IMR-90 (cell line): ENCODE measurements at regions not wholly inside any gene's neighbourhood (a gene's known extent, or its start where the extent isn't known, plus 50 kb on each side); places are given as distances from the start of the nearest gene placed in this dataset.
A peak's percentile ranks its signal among the peaks of the same experiment; 100 is the strongest.

Experiments
- ATAC-seq: fragments of 200-7000 bp; cut with Tn5 transposase; 2 replicates; pipeline ENCODE4 v1.9.1; 2020; ENCODE audit warnings: low read depth, mild to moderate bottlenecking, moderate library complexity
- BruUV-seq: library from RNA; stranded (reverse); fragments of 400-500 nt; replicated peaks from 2 replicates; lab custom pipeline; 2021; lab: Mats Ljungman, UMichigan
- CTCF ChIA-PET: fragments of 300-600 bp; formaldehyde crosslinking; extraction: SDS; loops from one replicate; lab custom pipeline; 2021; ENCODE audit warnings: antibody characterized with exemption; lab: Yijun Ruan, JAX
- POLR2A ChIA-PET: fragments of 300-600 bp; sonication (Branson Sonifier 250); formaldehyde crosslinking; loops from one replicate; lab custom pipeline; 2022; ENCODE audit warnings: antibody characterized with exemption; ENCODE audit not compliant: unreplicated experiment; lab: Charles Lee
- DNase-seq: peaks from one replicate; pipeline ENCODE4 v3.0.0; 2013
- H2AFZ ChIP-seq: replicated peaks from 2 replicates; pipeline ENCODE3; 2013; ENCODE audit warnings: low read length, mild to moderate bottlenecking; ENCODE audit not compliant: poor library complexity
- H2AK5ac ChIP-seq: 2 replicates; pipeline ENCODE4 v1.6.1; 2013; ENCODE audit warnings: low read depth, low read length, inconsistent platforms
- H2AK9ac ChIP-seq: replicated peaks from 2 replicates; pipeline ENCODE3; 2013; ENCODE audit warnings: mild to moderate bottlenecking, low read depth, low read length, moderate library complexity; ENCODE audit not compliant: poor library complexity
- H2BK120ac ChIP-seq: 2 replicates; pipeline ENCODE4 v1.6.1; 2013; ENCODE audit warnings: low read depth, low read length, inconsistent platforms
- H2BK15ac ChIP-seq: 3 replicates; pipeline ENCODE4 v1.6.1; 2013; ENCODE audit warnings: low read depth, low read length, inconsistent platforms
- H2BK20ac ChIP-seq: 2 replicates; pipeline ENCODE4 v1.6.1; 2013; ENCODE audit warnings: low read depth, mild to moderate bottlenecking, inconsistent platforms, low read length, moderate library complexity
- H2BK5ac ChIP-seq: 2 replicates; pipeline ENCODE4 v1.6.1; 2013; ENCODE audit warnings: mild to moderate bottlenecking, low read depth, low read length, inconsistent platforms; ENCODE audit not compliant: poor library complexity, severe bottlenecking
- H3K14ac ChIP-seq: replicated peaks from 2 replicates; pipeline ENCODE4 v1.6.1; 2013; ENCODE audit warnings: low read depth, low read length, inconsistent platforms
- H3K18ac ChIP-seq: 2 replicates; pipeline ENCODE4 v1.6.1; 2013; ENCODE audit warnings: low read depth, low read length, control low read depth
- H3K23ac ChIP-seq: 2 replicates; pipeline ENCODE4 v1.6.1; 2013; ENCODE audit warnings: low read depth, low read length, inconsistent platforms
- H3K27ac ChIP-seq: 2 replicates; pipeline ENCODE4 v1.5.1; 2013; ENCODE audit warnings: mild to moderate bottlenecking, control low read depth, low read length; ENCODE audit not compliant: insufficient read depth
- H3K27me3 ChIP-seq: 2 replicates; pipeline ENCODE4 v1.6.1; 2013; ENCODE audit warnings: low read length; ENCODE audit not compliant: control insufficient read depth, insufficient read depth
- H3K36me3 ChIP-seq: 2 replicates; pipeline ENCODE4 v1.6.1; 2013; ENCODE audit warnings: low read length, mixed read lengths; ENCODE audit not compliant: control insufficient read depth, insufficient read depth
- H3K4ac ChIP-seq: 2 replicates; pipeline ENCODE4 v1.6.1; 2013; ENCODE audit warnings: low read depth, low read length, inconsistent platforms
- H3K4me1 ChIP-seq: 2 replicates; pipeline ENCODE4 v1.6.1; 2013; ENCODE audit warnings: low read length, mixed read lengths; ENCODE audit not compliant: control insufficient read depth, insufficient read depth
- H3K4me2 ChIP-seq: 2 replicates; pipeline ENCODE4 v1.6.1; 2013; ENCODE audit warnings: low read depth, mild to moderate bottlenecking, control low read depth, low read length, moderate library complexity
- H3K4me3 ChIP-seq: 2 replicates; pipeline ENCODE4 v1.5.1; 2013; ENCODE audit warnings: low read depth, mild to moderate bottlenecking, control low read depth, low read length, moderate library complexity; ENCODE audit not compliant: insufficient read depth
- H3K56ac ChIP-seq: 2 replicates; pipeline ENCODE4 v1.6.1; 2013; ENCODE audit warnings: low read length, inconsistent platforms; ENCODE audit not compliant: insufficient read depth; ENCODE audit errors: extremely low read depth
- H3K79me1 ChIP-seq, 2 experiments: 2 replicates each; pipeline ENCODE4 v1.6.1; 2013; ENCODE audit warnings: low read length in 2 of 2, inconsistent platforms in 1 of 2, low read depth in 1 of 2
- H3K9ac ChIP-seq: 2 replicates; pipeline ENCODE4 v1.6.1; 2013; ENCODE audit warnings: low read depth, low read length, control low read depth
- H3K9me1 ChIP-seq: 2 replicates; pipeline ENCODE4 v1.6.1; 2013; ENCODE audit warnings: low read length, inconsistent platforms; ENCODE audit not compliant: insufficient read depth
- H3K9me3 ChIP-seq: 2 replicates; pipeline ENCODE4 v1.6.1; 2013; ENCODE audit warnings: low read length; ENCODE audit not compliant: control insufficient read depth, insufficient read depth
- H4K20me1 ChIP-seq: 2 replicates; pipeline ENCODE4 v1.6.1; 2013; ENCODE audit warnings: low read length, inconsistent platforms; ENCODE audit not compliant: insufficient read depth
- H4K5ac ChIP-seq: 2 replicates; pipeline ENCODE4 v1.6.1; 2013; ENCODE audit warnings: mild to moderate bottlenecking, low read depth, low read length, control low read depth
- H4K8ac ChIP-seq, 2 experiments: 2 replicates each; pipeline ENCODE4 v1.6.1; 2013; ENCODE audit warnings: low read depth in 2 of 2, low read length in 2 of 2, control low read depth in 1 of 2, inconsistent platforms in 1 of 2
- H4K91ac ChIP-seq: 2 replicates; pipeline ENCODE4 v1.6.1; 2013; ENCODE audit warnings: low read depth, low read length, inconsistent platforms; ENCODE audit not compliant: insufficient read depth
- BHLHE40 ChIP-seq: fragments of 150-350 bp; IDR thresholded peaks from 2 replicates; pipeline ENCODE4 v1.6.1; 2016; ENCODE audit warnings: mild to moderate bottlenecking, low read depth, low read length
- CEBPB ChIP-seq: IDR thresholded peaks from 2 replicates; pipeline ENCODE4 v1.6.1; 2012; ENCODE audit warnings: low read depth, low read length, improper control_type of control experiment
- CHD1 ChIP-seq: IDR thresholded peaks from 2 replicates; pipeline ENCODE4 v1.6.1; 2012; ENCODE audit warnings: low read depth, low read length, improper control_type of control experiment
- FOS ChIP-seq: fragments of 150-350 bp; IDR thresholded peaks from 2 replicates; pipeline ENCODE4 v1.6.1; 2016; ENCODE audit warnings: low read depth, low read length
- MAZ ChIP-seq: IDR thresholded peaks from 2 replicates; pipeline ENCODE4 v1.6.1; 2012; ENCODE audit warnings: low read depth, mild to moderate bottlenecking, low read length, improper control_type of control experiment, moderate library complexity, borderline replicate concordance
- MXI1 ChIP-seq: IDR thresholded peaks from 2 replicates; pipeline ENCODE4 v1.6.1; 2012; ENCODE audit warnings: low read depth, mild to moderate bottlenecking, low read length, moderate library complexity, borderline replicate concordance
- NFE2L2 ChIP-seq: fragments of 150-350 bp; IDR thresholded peaks from 2 replicates; pipeline ENCODE4 v1.6.1; 2016; ENCODE audit warnings: low read depth, mild to moderate bottlenecking, low read length
- POLR2A ChIP-seq: IDR thresholded peaks from 2 replicates; pipeline ENCODE4 v1.6.1; 2012; ENCODE audit warnings: mild to moderate bottlenecking, low read depth, low read length
- RFX5 ChIP-seq: IDR thresholded peaks from 2 replicates; pipeline ENCODE4 v1.8.0; 2012; ENCODE audit warnings: low read depth, mild to moderate bottlenecking, low read length, moderate library complexity
- SMC3 ChIP-seq: fragments of 150-350 bp; IDR thresholded peaks from 2 replicates; pipeline ENCODE4 v1.6.1; 2016; ENCODE audit warnings: low read depth, mild to moderate bottlenecking, antibody characterized with exemption, low read length, moderate library complexity
- WGBS, 2 experiments: methylation state at CpG; one replicate each; pipeline versions ENCODE4 v1.1.5 to v1.1.7; 2013; ENCODE audit warnings: missing lambda C conversion rate in 2 of 2; ENCODE audit not compliant: insufficient read length in 1 of 2; ENCODE audit errors: extremely low coverage in 2 of 2; 5-methylcytosine and 5-hydroxymethylcytosine counted together
- dilution Hi-C: fragments of 300-500 bp; cut with HindIII; formaldehyde crosslinking; loops from one replicate; pipeline ENCODE4 v1.14.3; 2018; ENCODE audit warnings: low sequenced_read_pairs; ENCODE audit not compliant: unreplicated experiment
- in situ Hi-C: fragments of 300-500 bp; cut with MboI; formaldehyde crosslinking; loops from 3 replicates; pipeline ENCODE4 v1.14.3; 2019; ENCODE audit warnings: low sequenced_read_pairs, inconsistent platforms, mixed read lengths
- intact Hi-C: fragments of 100-400 bp; cut with micrococcal nuclease; formaldehyde crosslinking; loops from 2 replicates; pipeline ENCODE4 v1.10.0; 2022
- TF ChIP-seq, protein P1 (sequence below): fragments of 150-350 bp; IDR thresholded peaks from 2 replicates; pipeline ENCODE4 v1.6.1; 2017; ENCODE audit warnings: mild to moderate bottlenecking, antibody characterized with exemption, low read length, low read depth
- TF ChIP-seq, protein P2 (sequence below): fragments of 150-350 bp; IDR thresholded peaks from 2 replicates; pipeline ENCODE4 v1.6.1; 2016; ENCODE audit warnings: low read depth, mild to moderate bottlenecking, low read length, moderate library complexity, borderline replicate concordance
- TF ChIP-seq, protein P3 (sequence below): conservative IDR thresholded peaks from 2 replicates; pipeline ENCODE4 v1.5.1; 2012; ENCODE audit warnings: mild to moderate bottlenecking, low read depth, low read length, improper control_type of control experiment

DNA sequence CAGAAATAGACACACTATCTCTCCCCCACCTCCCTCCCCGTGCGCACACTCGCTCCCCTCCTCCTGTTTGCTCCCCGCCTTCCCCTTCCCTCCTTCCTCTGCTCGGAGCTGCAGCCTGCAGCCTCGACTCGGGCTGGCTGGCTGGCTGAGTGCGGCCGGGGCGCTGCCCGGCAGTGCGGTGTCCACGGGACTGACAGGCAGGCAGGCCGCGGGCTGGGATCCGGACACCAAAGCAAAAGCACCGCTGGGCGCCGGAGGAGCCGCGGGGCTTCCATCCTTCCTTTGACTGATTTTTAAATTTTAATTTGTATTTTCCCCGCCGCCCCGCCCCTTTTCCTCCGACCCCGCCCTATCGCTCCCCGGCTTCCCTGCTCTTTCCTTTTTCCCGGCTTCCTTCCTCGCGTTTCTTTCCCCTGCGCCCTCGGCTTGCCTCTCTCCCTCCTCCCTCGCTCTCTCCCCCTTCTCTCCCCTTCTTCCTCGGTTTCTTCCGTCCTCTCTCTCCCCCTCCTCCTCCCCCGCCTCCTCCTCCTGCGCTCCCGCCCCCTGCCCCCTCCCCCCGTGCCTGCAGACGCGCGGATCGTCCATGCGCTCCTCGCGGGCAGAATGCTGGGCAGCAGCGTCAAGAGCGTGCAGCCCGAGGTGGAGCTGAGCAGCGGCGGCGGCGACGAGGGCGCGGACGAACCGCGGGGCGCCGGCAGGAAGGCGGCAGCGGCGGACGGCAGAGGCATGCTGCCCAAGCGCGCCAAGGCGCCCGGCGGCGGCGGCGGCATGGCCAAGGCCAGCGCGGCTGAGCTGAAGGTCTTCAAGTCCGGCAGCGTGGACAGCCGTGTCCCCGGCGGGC, 109.4 kb downstream of the NAV1 start:
- in situ Hi-C loops, result loop anchor here (5.0 kb wide), 1 partner anchor 86 kb away; no protein-coding TSS in a partner anchor
- peak overlapping the region; percentile 96 for H2AK9ac ChIP-seq
- H2AK5ac ChIP-seq, result peak overlapping the region; percentile 93
- 0% methylated on average over 28 of the region's 81 CpGs; no CpG with 5 or more reads in 1 of the 2 experiments for WGBS, 2 experiments
- ChIA-PET POLR2A (interaction anchor here (0.5 to 2.7 kb wide), 4 partner anchors 12 to 85 kb away, joined by 4 to 9 read pairs (median 8); no protein-coding TSS in a partner anchor), CTCF (no interaction called here)
- H4K5ac ChIP-seq, result no peak overlapping the region; the same call in 1 of the 2 replicates
- ATAC-seq (peak; percentile 68), DNase-seq (peak; percentile 75)
- peak overlapping the region; percentile 93 for H3K27ac ChIP-seq
- no peaks in the 10 kb centered on the region for H3K27me3 ChIP-seq
- peak overlapping the region; percentile 76; the same call in 1 of the 2 replicates for H3K18ac ChIP-seq
- H3K4me1 ChIP-seq, result peaks cover 32% of the 10 kb centered on the region
- intact Hi-C loops, result loop anchor here (2.0 to 5.0 kb wide), 2 partner anchors 57 to 144 kb away; no protein-coding TSS in a partner anchor
- BruUV-seq, result no TSS peak
- peak overlapping the region; percentile 61 for H2BK5ac ChIP-seq
- H3K23ac ChIP-seq, result peak overlapping the region; percentile 95; the same call in 1 of the 2 replicates
- peaks cover 2% of the 10 kb centered on the region for H3K36me3 ChIP-seq
- peak overlapping the region; percentile 84 for H2BK120ac ChIP-seq
- H3K79me1 ChIP-seq, result peaks cover 41 to 82% of the 10 kb centered on the region in 2 experiments
- peak overlapping the region; percentile 74 for H3K4ac ChIP-seq
- H3K4me2 ChIP-seq, result peak overlapping the region; percentile 87
- H4K91ac ChIP-seq, result peak overlapping the region; percentile 66
- H3K9ac ChIP-seq, result peak overlapping the region; percentile 85
- H3K9me3 ChIP-seq, result no peaks in the 10 kb centered on the region
- H3K4me3 ChIP-seq, result peak overlapping the region; percentile 67
- peaks cover 33% of the 10 kb centered on the region for H3K9me1 ChIP-seq
- H2AFZ ChIP-seq, result peak overlapping the region; percentile 82
- peaks cover 47% of the 10 kb centered on the region for H4K20me1 ChIP-seq
- peak overlapping the region; percentile 49; the same call in 1 of the 3 replicates for H2BK15ac ChIP-seq
- peak overlapping the region; percentile 65 to 72; a peak in 2 of 4 replicates for H4K8ac ChIP-seq
- dilution Hi-C loops, result no loop called here
- H3K56ac ChIP-seq, result peak overlapping the region; percentile 82
- peak overlapping the region; percentile 85 for H3K14ac ChIP-seq
- H2BK20ac ChIP-seq, result peak overlapping the region; percentile 61; the same call in 1 of the 2 replicates
- TF ChIP-seq MAZ (peak; percentile 82; the same call in 1 of the 2 replicates), SMC3 (no peak), BHLHE40 (no peak), NFE2L2 (no peak), FOS (no peak), RFX5 (no peak), CEBPB (no peak), CHD1 (no peak), MXI1 (peak; percentile 82; the same call in 1 of the 2 replicates), POLR2A (no peak; the same call in 1 of the 2 replicates)
- TF ChIP-seq, protein P1, sequence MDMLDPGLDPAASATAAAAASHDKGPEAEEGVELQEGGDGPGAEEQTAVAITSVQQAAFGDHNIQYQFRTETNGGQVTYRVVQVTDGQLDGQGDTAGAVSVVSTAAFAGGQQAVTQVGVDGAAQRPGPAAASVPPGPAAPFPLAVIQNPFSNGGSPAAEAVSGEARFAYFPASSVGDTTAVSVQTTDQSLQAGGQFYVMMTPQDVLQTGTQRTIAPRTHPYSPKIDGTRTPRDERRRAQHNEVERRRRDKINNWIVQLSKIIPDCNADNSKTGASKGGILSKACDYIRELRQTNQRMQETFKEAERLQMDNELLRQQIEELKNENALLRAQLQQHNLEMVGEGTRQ, result no peak
- TF ChIP-seq, protein P2, sequence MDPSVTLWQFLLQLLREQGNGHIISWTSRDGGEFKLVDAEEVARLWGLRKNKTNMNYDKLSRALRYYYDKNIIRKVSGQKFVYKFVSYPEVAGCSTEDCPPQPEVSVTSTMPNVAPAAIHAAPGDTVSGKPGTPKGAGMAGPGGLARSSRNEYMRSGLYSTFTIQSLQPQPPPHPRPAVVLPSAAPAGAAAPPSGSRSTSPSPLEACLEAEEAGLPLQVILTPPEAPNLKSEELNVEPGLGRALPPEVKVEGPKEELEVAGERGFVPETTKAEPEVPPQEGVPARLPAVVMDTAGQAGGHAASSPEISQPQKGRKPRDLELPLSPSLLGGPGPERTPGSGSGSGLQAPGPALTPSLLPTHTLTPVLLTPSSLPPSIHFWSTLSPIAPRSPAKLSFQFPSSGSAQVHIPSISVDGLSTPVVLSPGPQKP, result no peak
- TF ChIP-seq, protein P3, sequence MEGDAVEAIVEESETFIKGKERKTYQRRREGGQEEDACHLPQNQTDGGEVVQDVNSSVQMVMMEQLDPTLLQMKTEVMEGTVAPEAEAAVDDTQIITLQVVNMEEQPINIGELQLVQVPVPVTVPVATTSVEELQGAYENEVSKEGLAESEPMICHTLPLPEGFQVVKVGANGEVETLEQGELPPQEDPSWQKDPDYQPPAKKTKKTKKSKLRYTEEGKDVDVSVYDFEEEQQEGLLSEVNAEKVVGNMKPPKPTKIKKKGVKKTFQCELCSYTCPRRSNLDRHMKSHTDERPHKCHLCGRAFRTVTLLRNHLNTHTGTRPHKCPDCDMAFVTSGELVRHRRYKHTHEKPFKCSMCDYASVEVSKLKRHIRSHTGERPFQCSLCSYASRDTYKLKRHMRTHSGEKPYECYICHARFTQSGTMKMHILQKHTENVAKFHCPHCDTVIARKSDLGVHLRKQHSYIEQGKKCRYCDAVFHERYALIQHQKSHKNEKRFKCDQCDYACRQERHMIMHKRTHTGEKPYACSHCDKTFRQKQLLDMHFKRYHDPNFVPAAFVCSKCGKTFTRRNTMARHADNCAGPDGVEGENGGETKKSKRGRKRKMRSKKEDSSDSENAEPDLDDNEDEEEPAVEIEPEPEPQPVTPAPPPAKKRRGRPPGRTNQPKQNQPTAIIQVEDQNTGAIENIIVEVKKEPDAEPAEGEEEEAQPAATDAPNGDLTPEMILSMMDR, result no peak
